DND-41 (cell line): ENCODE measurements at regions not wholly inside any gene's neighbourhood (a gene's known extent, or its start where the extent isn't known, plus 50 kb on each side); places are given as distances from the start of the nearest gene placed in this dataset.

ENCODE experiments used
- ATAC-seq: fragments of 200-7000 bp; cut with Tn5 transposase; 3 replicates; pipeline ENCODE4 v1.9.1; 2021; ENCODE audit warnings: low read depth; ENCODE audit not compliant: insufficient read depth
- DNase-seq: peaks from one replicate; pipeline ENCODE4 v3.0.0-alpha.2; 2020
- H2AFZ ChIP-seq: 2 replicates; pipeline ENCODE4 v1.6.0; 2012; ENCODE audit warnings: low read depth, low read length
- H3K27ac ChIP-seq: 2 replicates; pipeline ENCODE4 v1.5.1; 2012; ENCODE audit warnings: low read length, inconsistent platforms
- H3K27me3 ChIP-seq: fragments of 200-600 bp; sonication (generic); 2 replicates; pipeline ENCODE4 v1.6.0; 2012; ENCODE audit warnings: low read length, mild to moderate bottlenecking, inconsistent platforms; ENCODE audit not compliant: insufficient read depth, poor library complexity
- H3K36me3 ChIP-seq: 2 replicates; pipeline ENCODE4 v1.5.1; 2012; ENCODE audit warnings: low read length, inconsistent platforms; ENCODE audit not compliant: insufficient read depth
- H3K4me1 ChIP-seq: 2 replicates; pipeline ENCODE4 v1.5.1; 2012; ENCODE audit warnings: mild to moderate bottlenecking, low read length; ENCODE audit not compliant: insufficient read depth
- H3K4me2 ChIP-seq: 2 replicates; pipeline ENCODE4 v1.6.0; 2012; ENCODE audit warnings: mild to moderate bottlenecking, moderate library complexity, low read length, inconsistent platforms; ENCODE audit not compliant: insufficient read depth
- H3K4me3 ChIP-seq, 2 experiments: fragments of 200-600 bp in 1 of 2; shearing (Covaris generic) in 1 of 2; 2 replicates each; pipeline ENCODE4 v1.5.1; 2012 to 2016; ENCODE audit warnings: inconsistent platforms in 2 of 2, low read length in 2 of 2, mild to moderate bottlenecking in 2 of 2, low read depth in 1 of 2, moderate library complexity in 1 of 2
- H3K79me2 ChIP-seq: 2 replicates; pipeline ENCODE4 v1.6.0; 2012; ENCODE audit warnings: low read length, inconsistent platforms; ENCODE audit not compliant: insufficient read depth
- H3K9ac ChIP-seq: 2 replicates; pipeline ENCODE4 v1.6.0; 2012; ENCODE audit warnings: low read depth, mild to moderate bottlenecking, inconsistent platforms, low read length, moderate library complexity
- H3K9me3 ChIP-seq: 2 replicates; pipeline ENCODE4 v1.5.1; 2012; ENCODE audit warnings: low read length, moderate library complexity, mild to moderate bottlenecking, inconsistent platforms; ENCODE audit not compliant: insufficient read depth, severe bottlenecking
- H4K20me1 ChIP-seq: 2 replicates; pipeline ENCODE4 v1.6.0; 2012; ENCODE audit warnings: low read length; ENCODE audit not compliant: insufficient read depth
- EZH2 ChIP-seq: IDR thresholded peaks from 3 replicates; pipeline ENCODE4 v1.6.1; 2012; ENCODE audit warnings: borderline replicate concordance, low read depth, mild to moderate bottlenecking, moderate library complexity, low read length, inconsistent platforms; ENCODE audit not compliant: severe bottlenecking
- TF ChIP-seq, protein P1 (sequence below): IDR thresholded peaks from 2 replicates; pipeline ENCODE4 v1.5.1; 2012; ENCODE audit warnings: borderline replicate concordance, low read length, moderate library complexity, mild to moderate bottlenecking; ENCODE audit not compliant: poor library complexity, severe bottlenecking; ENCODE audit errors: extremely low read depth

DNA sequence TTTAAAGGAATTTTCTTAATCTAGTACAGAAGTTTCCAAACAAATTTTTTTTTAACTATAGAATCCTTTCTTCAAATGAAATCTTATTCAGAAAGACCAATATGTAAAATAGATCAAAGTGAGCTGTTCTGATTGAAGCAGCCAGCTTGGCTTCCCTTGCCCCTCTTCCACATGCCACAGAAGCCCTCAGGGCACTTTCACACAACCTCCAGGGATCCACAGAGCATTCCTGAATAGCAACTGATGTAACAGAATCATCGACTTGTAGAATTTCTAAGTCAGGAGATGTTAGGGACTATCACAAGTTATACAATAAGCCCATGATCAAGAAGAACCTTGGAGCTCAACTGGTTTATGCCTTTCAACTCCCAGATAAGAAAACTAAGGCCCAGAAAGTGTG, 427.8 kb upstream of the C9orf72 start:
- H3K9ac ChIP-seq = no peak overlapping the region
- H3K4me1 ChIP-seq = no peaks in the 10 kb centered on the region
- H3K4me2 ChIP-seq = no peak overlapping the region
- no peak for TF ChIP-seq EZH2
- TF ChIP-seq, protein P1, sequence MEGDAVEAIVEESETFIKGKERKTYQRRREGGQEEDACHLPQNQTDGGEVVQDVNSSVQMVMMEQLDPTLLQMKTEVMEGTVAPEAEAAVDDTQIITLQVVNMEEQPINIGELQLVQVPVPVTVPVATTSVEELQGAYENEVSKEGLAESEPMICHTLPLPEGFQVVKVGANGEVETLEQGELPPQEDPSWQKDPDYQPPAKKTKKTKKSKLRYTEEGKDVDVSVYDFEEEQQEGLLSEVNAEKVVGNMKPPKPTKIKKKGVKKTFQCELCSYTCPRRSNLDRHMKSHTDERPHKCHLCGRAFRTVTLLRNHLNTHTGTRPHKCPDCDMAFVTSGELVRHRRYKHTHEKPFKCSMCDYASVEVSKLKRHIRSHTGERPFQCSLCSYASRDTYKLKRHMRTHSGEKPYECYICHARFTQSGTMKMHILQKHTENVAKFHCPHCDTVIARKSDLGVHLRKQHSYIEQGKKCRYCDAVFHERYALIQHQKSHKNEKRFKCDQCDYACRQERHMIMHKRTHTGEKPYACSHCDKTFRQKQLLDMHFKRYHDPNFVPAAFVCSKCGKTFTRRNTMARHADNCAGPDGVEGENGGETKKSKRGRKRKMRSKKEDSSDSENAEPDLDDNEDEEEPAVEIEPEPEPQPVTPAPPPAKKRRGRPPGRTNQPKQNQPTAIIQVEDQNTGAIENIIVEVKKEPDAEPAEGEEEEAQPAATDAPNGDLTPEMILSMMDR = no peak
- no peak overlapping the region for H3K4me3 ChIP-seq
- H3K79me2 ChIP-seq = no peaks in the 10 kb centered on the region
- DNase-seq = no peak
- ATAC-seq = no peak
- no peaks in the 10 kb centered on the region for H3K36me3 ChIP-seq
- H2AFZ ChIP-seq = no peak overlapping the region
- no peak overlapping the region for H3K27ac ChIP-seq
- H4K20me1 ChIP-seq = no peaks in the 10 kb centered on the region
- no peaks in the 10 kb centered on the region for H3K9me3 ChIP-seq
- no peaks in the 10 kb centered on the region for H3K27me3 ChIP-seq

- H4K20me1 ChIP-seq = no peaks in the 10 kb centered on the region
- TF ChIP-seq EZH2 = no peak
- TF ChIP-seq, protein P1 = no peak
- H3K4me2 ChIP-seq = no peak overlapping the region
- no peaks in the 10 kb centered on the region for H3K27me3 ChIP-seq
- no peaks in the 10 kb centered on the region for H3K4me1 ChIP-seq
- no peaks in the 10 kb centered on the region for H3K9me3 ChIP-seq
- H3K9ac ChIP-seq = no peak overlapping the region
- H3K4me3 ChIP-seq = no peak overlapping the region
- ATAC-seq (no peak), DNase-seq (no peak)
- no peaks in the 10 kb centered on the region for H3K36me3 ChIP-seq
- H2AFZ ChIP-seq = no peak overlapping the region
- H3K79me2 ChIP-seq = no peaks in the 10 kb centered on the region
- no peak overlapping the region for H3K27ac ChIP-seq
Observed at GRCh38 chr9:28004900-28005299, 431.6 kb upstream of the C9orf72 start.

DNA sequence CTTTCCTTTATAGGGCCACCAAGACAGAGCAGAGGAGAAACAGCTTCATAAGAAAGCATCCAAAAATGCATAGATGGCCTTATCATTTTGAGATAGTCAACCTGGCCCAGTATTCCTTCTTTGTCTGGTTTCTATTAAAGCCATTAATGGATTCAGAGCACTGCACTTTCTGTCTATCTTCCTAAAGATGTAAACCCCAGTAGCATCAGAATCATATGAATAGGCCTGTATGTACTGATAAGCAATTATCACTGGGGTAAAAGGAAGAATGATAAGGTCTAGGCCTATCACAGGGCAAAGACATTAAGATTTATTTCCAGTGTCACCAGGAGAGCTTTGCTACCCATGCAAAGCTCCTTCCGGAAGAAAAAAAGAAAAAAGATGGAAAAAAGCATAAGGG, 432.5 kb upstream of the C9orf72 start:
- DNase-seq = no peak
- H3K36me3 ChIP-seq = no peaks in the 10 kb centered on the region
- ATAC-seq = no peak
- no peak overlapping the region for H3K4me3 ChIP-seq
- H3K4me2 ChIP-seq = no peak overlapping the region
- H3K27me3 ChIP-seq = no peaks in the 10 kb centered on the region
- H3K27ac ChIP-seq = no peak overlapping the region
- no peaks in the 10 kb centered on the region for H3K4me1 ChIP-seq
- TF ChIP-seq EZH2 = no peak
- TF ChIP-seq, protein P1 = no peak
- H4K20me1 ChIP-seq = no peaks in the 10 kb centered on the region
- no peaks in the 10 kb centered on the region for H3K79me2 ChIP-seq
- H2AFZ ChIP-seq = no peak overlapping the region
- H3K9ac ChIP-seq = no peak overlapping the region
- H3K9me3 ChIP-seq = no peaks in the 10 kb centered on the region

DNA sequence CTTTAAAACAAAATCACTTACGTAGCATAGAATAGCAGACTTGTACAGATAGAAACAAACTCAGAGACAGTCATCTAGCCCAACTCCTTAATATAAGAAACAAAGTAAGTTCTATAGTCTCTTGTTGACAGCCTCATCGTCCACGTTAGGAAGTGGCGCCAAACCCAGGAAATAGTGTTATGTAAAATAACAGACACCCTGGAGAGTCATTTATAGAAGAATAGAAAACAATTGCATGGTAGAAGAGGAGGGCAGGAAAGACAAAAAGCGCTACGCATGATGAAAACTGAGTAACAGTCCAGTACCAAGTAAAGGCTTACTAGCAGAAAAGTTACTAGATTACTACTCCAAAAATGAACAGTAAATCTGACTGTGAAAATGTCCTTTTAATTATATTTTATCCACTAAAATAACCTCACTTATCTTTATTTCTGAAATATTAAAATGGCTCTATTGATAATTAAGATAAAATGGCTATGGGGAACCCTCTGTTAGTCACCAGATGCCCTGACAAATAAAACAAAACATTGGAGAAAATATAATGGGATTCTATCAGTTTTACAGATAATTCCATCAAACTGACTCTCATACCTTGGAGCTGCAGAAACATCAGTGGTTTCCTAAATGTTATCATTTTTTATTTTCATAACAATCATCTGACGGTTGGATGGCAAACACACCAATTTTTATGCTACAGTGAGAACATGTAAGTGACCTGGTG, 434.0 kb upstream of the C9orf72 start:
- no peaks in the 10 kb centered on the region for H4K20me1 ChIP-seq
- DNase-seq (no peak), ATAC-seq (no peak)
- no peaks in the 10 kb centered on the region for H3K9me3 ChIP-seq
- TF ChIP-seq, protein P1 = no peak
- TF ChIP-seq EZH2 = no peak
- H3K27me3 ChIP-seq = no peaks in the 10 kb centered on the region
- H2AFZ ChIP-seq = no peak overlapping the region
- no peak overlapping the region for H3K9ac ChIP-seq
- no peak overlapping the region for H3K27ac ChIP-seq
- no peaks in the 10 kb centered on the region for H3K4me1 ChIP-seq
- no peak overlapping the region for H3K4me2 ChIP-seq
- no peaks in the 10 kb centered on the region for H3K36me3 ChIP-seq
- no peaks in the 10 kb centered on the region for H3K79me2 ChIP-seq
- no peak overlapping the region for H3K4me3 ChIP-seq
